LNCAP (cell line): ENCODE measurements at regions not wholly inside any gene's neighbourhood (a gene's known extent, or its start where the extent isn't known, plus 50 kb on each side); places are given as distances from the start of the nearest gene placed in this dataset.

Experiments used
- TF ChIP-seq, protein P1 (sequence below): fragments of 450-650 bp; IDR thresholded peaks from 2 replicates; pipeline ENCODE4 v1.5.1; 2017; ENCODE audit warnings: mild to moderate bottlenecking

DNA sequence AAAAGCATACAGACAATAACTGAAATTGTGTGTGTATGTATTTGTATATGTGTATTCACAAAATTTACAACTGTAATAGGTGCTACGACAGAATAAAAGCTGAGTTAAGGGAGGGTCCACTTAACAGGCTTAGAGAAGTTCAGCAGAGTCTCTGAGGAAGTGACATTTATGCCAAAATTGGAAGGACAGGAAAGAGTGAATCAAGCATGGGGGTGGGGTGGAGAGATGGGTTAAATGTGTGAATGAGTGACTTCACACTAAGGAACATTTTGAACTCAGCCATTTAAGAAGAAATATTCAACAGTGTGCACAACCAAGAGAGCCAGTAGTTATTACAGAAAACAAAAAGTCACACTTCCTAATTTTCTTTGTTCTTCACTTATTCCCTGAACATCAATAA is 53.8 kb upstream of the RGS1 start:
- TF ChIP-seq, protein P1, sequence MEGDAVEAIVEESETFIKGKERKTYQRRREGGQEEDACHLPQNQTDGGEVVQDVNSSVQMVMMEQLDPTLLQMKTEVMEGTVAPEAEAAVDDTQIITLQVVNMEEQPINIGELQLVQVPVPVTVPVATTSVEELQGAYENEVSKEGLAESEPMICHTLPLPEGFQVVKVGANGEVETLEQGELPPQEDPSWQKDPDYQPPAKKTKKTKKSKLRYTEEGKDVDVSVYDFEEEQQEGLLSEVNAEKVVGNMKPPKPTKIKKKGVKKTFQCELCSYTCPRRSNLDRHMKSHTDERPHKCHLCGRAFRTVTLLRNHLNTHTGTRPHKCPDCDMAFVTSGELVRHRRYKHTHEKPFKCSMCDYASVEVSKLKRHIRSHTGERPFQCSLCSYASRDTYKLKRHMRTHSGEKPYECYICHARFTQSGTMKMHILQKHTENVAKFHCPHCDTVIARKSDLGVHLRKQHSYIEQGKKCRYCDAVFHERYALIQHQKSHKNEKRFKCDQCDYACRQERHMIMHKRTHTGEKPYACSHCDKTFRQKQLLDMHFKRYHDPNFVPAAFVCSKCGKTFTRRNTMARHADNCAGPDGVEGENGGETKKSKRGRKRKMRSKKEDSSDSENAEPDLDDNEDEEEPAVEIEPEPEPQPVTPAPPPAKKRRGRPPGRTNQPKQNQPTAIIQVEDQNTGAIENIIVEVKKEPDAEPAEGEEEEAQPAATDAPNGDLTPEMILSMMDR = no peak

DNA sequence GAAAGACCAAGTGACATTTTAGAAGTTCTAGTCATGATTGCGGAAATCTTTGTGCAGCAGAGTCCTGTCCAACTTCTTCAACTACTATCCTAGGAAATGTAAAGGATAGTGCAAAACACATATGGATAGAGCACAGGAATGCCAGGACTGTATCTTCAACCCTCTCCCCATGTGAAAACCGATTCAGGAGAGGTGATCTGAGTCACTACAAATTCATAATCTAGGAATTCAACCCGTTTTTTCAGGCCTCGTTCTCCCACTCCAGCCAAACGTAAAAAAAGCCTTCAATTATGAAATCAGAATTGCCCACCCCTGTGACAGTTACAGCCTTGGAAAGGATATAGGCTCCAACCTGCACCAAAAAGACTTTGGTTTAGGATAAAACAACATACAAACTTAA is 52.9 kb upstream of the RGS1 start:
- TF ChIP-seq, protein P1 = no peak

DNA sequence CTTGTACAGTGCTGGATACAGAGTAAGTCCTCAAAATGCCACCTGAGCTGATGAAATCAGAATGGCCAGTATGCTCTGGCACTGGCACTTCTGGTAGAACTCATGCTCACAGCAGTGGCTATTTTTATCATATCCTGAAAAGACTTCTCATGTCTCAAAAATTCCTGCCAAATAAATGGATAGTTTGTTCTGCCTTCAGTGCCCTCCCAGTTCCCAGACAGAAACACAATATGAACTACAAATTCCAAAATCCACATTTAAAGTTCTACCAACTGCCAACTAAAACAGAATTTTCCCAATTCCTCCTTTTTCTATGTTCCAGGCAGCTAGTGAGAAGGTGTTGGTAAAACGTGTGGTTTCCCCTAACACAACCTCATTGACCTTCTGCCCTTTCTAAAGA is 51.4 kb upstream of the RGS1 start:
- TF ChIP-seq, protein P1 = no peak
